Uterus (tissue), 3 donors: ENCODE measurements at regions not wholly inside any gene's neighbourhood (a gene's known extent, or its start where the extent isn't known, plus 50 kb on each side); places are given as distances from the start of the nearest gene placed in this dataset.
A peak's percentile ranks its signal among the peaks of the same experiment; 100 is the strongest.

Experiments used
- DNase-seq, 2 donors: peaks; one replicate each; pipeline ENCODE4 v3.0.0-alpha.2; 2019 to 2020
- H3K27ac ChIP-seq, 2 donors: fragments of 200-600 bp; sonication (generic); 1 replicate in 1 of 2; 2 replicates in 1 of 2; pipeline ENCODE4 v1.5.1; 2016 to 2018
- H3K27me3 ChIP-seq, 2 donors: fragments of 200-600 bp; sonication (generic); one replicate each; pipeline ENCODE4 v1.5.1; 2018 to 2019; ENCODE audit warnings: control low read depth in 1 of 2
- H3K36me3 ChIP-seq, 2 donors: fragments of 200-600 bp; sonication (generic); one replicate each; pipeline ENCODE4 v1.5.1; 2019; ENCODE audit warnings: control low read depth in 1 of 2
- H3K4me1 ChIP-seq, 2 donors: fragments of 200-600 bp; sonication (generic); one replicate each; pipeline ENCODE4 v1.5.1; 2018 to 2019; ENCODE audit warnings: control low read depth in 1 of 2
- H3K4me3 ChIP-seq, 2 donors: fragments of 200-600 bp; sonication (generic); 1 replicate in 1 of 2; 2 replicates in 1 of 2; pipeline ENCODE4 v1.5.1; 2018 to 2019; ENCODE audit warnings: mild to moderate bottlenecking in 1 of 2
- H3K9me3 ChIP-seq, 2 donors: fragments of 200-600 bp; sonication (generic); one replicate each; pipeline ENCODE4 v1.5.1; 2019; ENCODE audit warnings: control low read depth in 1 of 2
- POLR2A ChIP-seq, 2 donors: fragments of 450-650 bp; IDR thresholded peaks; one replicate each; pipeline ENCODE4 v1.6.1; 2016; ENCODE audit warnings: antibody characterized with exemption in 2 of 2, mild to moderate bottlenecking in 1 of 2, moderate library complexity in 1 of 2
- intact Hi-C: fragments of 100-400 bp; cut with DNase I; formaldehyde crosslinking; loops from one replicate; pipeline ENCODE4 v1.15.1; 2023; ENCODE audit warnings: low total_unique reads
- TF ChIP-seq, protein P1 (sequence below), 4 experiments: fragments of 200-600 bp in 2 of 4; fragments of 450-650 bp in 2 of 4; sonication (generic) in 2 of 4; IDR thresholded peaks; one replicate each; pipeline ENCODE4 v1.5.1; 2016 to 2019; ENCODE audit warnings: antibody characterized with exemption in 4 of 4, mild to moderate bottlenecking in 2 of 4, moderate library complexity in 1 of 4
- donor health status: DM: yes; HTN: yes; CAD: no.

GRCh38 chr5:72558383-72558782 lies 51.2 kb upstream of the ZNF366 start:
- H3K27me3 ChIP-seq, result no peaks in the 10 kb centered on the region
- no peak for DNase-seq
- H3K4me1 ChIP-seq, result peaks cover 0 to 7% of the 10 kb centered on the region in 2 donors
- no peaks in the 10 kb centered on the region for H3K36me3 ChIP-seq
- no peak overlapping the region for H3K4me3 ChIP-seq
- H3K9me3 ChIP-seq, result no peaks in the 10 kb centered on the region
- intact Hi-C loops, result no loop called here
- no peak for TF ChIP-seq POLR2A (IDR thresholded peaks at IDR 0.05)
- TF ChIP-seq, protein P1, sequence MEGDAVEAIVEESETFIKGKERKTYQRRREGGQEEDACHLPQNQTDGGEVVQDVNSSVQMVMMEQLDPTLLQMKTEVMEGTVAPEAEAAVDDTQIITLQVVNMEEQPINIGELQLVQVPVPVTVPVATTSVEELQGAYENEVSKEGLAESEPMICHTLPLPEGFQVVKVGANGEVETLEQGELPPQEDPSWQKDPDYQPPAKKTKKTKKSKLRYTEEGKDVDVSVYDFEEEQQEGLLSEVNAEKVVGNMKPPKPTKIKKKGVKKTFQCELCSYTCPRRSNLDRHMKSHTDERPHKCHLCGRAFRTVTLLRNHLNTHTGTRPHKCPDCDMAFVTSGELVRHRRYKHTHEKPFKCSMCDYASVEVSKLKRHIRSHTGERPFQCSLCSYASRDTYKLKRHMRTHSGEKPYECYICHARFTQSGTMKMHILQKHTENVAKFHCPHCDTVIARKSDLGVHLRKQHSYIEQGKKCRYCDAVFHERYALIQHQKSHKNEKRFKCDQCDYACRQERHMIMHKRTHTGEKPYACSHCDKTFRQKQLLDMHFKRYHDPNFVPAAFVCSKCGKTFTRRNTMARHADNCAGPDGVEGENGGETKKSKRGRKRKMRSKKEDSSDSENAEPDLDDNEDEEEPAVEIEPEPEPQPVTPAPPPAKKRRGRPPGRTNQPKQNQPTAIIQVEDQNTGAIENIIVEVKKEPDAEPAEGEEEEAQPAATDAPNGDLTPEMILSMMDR (IDR thresholded peaks at IDR 0.05), result no peak
- H3K27ac ChIP-seq, result peak overlapping the region; percentile 80 to 90

- no peak for DNase-seq
- Histone ChIP-seq H3K36me3 (no peaks in the 10 kb centered on the region), H3K27me3 (no peaks in the 10 kb centered on the region), H3K4me3 (no peak overlapping the region), H3K4me1 (peaks cover 0 to 7% of the 10 kb centered on the region in 2 donors), H3K27ac (peak overlapping the region; percentile 80 to 90), H3K9me3 (no peaks in the 10 kb centered on the region)
- intact Hi-C loops, result no loop called here
- TF ChIP-seq POLR2A (IDR thresholded peaks at IDR 0.05), result no peak
- TF ChIP-seq, protein P1 (IDR thresholded peaks at IDR 0.05), result no peak
Measured at GRCh38 chr5:72558046-72558336, 50.8 kb upstream of the ZNF366 start.

- Histone ChIP-seq H3K27ac (peak overlapping the region; percentile 80 to 90), H3K36me3 (no peaks in the 10 kb centered on the region), H3K27me3 (no peaks in the 10 kb centered on the region), H3K4me3 (peak overlapping the region; percentile 11 to 39), H3K9me3 (no peaks in the 10 kb centered on the region), H3K4me1 (peaks cover 0 to 7% of the 10 kb centered on the region in 2 donors)
- DNase-seq, result no peak
- intact Hi-C loops, result no loop called here
- TF ChIP-seq POLR2A (IDR thresholded peaks at IDR 0.05), result no peak
- TF ChIP-seq, protein P1 (IDR thresholded peaks at IDR 0.05), result no peak
Measured at GRCh38 chr5:72557167-72558045, 50.2 kb upstream of the ZNF366 start.
